A549 (cell line): ENCODE measurements at regions not wholly inside any gene's neighbourhood (a gene's known extent, or its start where the extent isn't known, plus 50 kb on each side); places are given as distances from the start of the nearest gene placed in this dataset.

Experiments used
- CEBPB ChIP-seq, 2 experiments: fragments of >200 bp in 1 of 2; sonication (Bioruptor Twin) in 1 of 2; formaldehyde crosslinking in 1 of 2; IDR thresholded peaks; 2 replicates each; pipeline ENCODE4 v1.6.1; 2012 to 2016
- HMGXB4 ChIP-seq: fragments of 250-450 bp; sonication (Bioruptor Pico); IDR thresholded peaks from 2 replicates; pipeline ENCODE4 v1.5.0; 2021; ENCODE audit warnings: mild to moderate bottlenecking, moderate library complexity, borderline replicate concordance
- MAX ChIP-seq: IDR thresholded peaks from 2 replicates; pipeline ENCODE4 v1.6.1; 2012
- NR3C1 ChIP-seq: fragments of >200 bp; sonication (Bioruptor Twin); formaldehyde crosslinking; IDR thresholded peaks from 3 replicates; pipeline ENCODE4 v1.6.1; 2017
- POLR2AphosphoS2 ChIP-seq: conservative IDR thresholded peaks from 2 replicates; pipeline ENCODE4 v1.6.1; 2012; ENCODE audit warnings: low read length, improper control_type of control experiment, inconsistent platforms
- RNF2 ChIP-seq: fragments of 200-600 bp; sonication (generic); IDR thresholded peaks from 2 replicates; pipeline ENCODE4 v1.6.1; 2016; ENCODE audit warnings: low read depth, mild to moderate bottlenecking, antibody characterized with exemption, moderate library complexity, borderline replicate concordance
- TF ChIP-seq, protein P1 (sequence below): fragments of >200 bp; sonication (Bioruptor Twin); formaldehyde crosslinking; IDR thresholded peaks from 3 replicates; pipeline ENCODE4 v1.5.1; 2016

DNA sequence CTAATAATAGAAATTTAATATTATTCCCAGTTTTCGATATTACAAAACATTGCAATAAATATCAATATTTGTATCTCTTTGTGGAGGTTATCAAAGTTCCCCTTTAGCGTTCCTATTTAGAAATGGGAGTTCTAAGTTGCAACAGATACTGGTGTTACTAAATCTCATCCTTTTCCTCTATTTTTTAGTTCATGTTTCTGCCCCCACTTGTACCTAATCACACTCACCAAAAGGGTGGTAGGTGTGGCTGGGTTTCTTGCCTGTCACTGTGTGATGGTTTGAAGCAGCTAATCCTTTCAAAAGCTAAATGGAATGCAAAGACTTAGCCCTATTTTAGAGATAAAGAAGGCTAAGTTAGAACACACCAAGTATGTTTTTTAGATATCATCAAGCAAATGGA, 997.9 kb downstream of the TSN start:
- TF ChIP-seq, protein P1, sequence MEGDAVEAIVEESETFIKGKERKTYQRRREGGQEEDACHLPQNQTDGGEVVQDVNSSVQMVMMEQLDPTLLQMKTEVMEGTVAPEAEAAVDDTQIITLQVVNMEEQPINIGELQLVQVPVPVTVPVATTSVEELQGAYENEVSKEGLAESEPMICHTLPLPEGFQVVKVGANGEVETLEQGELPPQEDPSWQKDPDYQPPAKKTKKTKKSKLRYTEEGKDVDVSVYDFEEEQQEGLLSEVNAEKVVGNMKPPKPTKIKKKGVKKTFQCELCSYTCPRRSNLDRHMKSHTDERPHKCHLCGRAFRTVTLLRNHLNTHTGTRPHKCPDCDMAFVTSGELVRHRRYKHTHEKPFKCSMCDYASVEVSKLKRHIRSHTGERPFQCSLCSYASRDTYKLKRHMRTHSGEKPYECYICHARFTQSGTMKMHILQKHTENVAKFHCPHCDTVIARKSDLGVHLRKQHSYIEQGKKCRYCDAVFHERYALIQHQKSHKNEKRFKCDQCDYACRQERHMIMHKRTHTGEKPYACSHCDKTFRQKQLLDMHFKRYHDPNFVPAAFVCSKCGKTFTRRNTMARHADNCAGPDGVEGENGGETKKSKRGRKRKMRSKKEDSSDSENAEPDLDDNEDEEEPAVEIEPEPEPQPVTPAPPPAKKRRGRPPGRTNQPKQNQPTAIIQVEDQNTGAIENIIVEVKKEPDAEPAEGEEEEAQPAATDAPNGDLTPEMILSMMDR = no peak
- TF ChIP-seq CEBPB (IDR thresholded peaks at IDR 0.05) (no peak), MAX (no peak), HMGXB4 (CRISPR knock-in tag) (no peak), RNF2 (no peak), POLR2AphosphoS2 (no peak), NR3C1 (no peak)
